ENCODE measurements at regions not wholly inside any gene's neighbourhood (a gene's known extent, or its start where the extent isn't known, plus 50 kb on each side); places are given as distances from the start of the nearest gene placed in this dataset.

DNA sequence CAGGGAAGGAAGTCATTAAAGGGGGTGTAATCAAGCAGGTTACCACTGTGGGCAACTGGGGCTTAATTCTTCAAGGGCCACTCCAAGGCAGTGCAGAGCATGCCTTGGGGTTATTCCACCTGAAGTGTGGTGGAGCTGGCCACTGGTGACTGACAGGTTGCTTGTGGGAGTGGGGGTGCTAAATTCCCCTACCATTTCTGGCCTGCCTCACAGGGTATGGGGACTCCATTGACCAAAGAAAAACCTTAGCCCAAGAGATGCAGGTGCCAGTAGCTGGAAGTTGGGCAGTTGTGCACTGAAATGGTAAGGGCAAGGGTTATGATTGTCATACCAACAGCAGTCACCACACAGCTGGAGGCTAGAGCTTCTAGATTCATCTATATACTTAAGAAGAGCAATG lies 93.4 kb downstream of the ZNF621 start:
- Mint-ChIP-seq H3K9me3 (no peaks in the 10 kb centered on the region), H3K27ac (no peak overlapping the region), H3K36me3 (no peaks in the 10 kb centered on the region), H3K4me3 (no peak overlapping the region), H3K27me3 (peaks cover 32% of the 10 kb centered on the region), H3K4me1 (ENCODE audit: unreplicated experiment) (peaks cover 15% of the 10 kb centered on the region)
- TF ChIP-seq, protein P1, sequence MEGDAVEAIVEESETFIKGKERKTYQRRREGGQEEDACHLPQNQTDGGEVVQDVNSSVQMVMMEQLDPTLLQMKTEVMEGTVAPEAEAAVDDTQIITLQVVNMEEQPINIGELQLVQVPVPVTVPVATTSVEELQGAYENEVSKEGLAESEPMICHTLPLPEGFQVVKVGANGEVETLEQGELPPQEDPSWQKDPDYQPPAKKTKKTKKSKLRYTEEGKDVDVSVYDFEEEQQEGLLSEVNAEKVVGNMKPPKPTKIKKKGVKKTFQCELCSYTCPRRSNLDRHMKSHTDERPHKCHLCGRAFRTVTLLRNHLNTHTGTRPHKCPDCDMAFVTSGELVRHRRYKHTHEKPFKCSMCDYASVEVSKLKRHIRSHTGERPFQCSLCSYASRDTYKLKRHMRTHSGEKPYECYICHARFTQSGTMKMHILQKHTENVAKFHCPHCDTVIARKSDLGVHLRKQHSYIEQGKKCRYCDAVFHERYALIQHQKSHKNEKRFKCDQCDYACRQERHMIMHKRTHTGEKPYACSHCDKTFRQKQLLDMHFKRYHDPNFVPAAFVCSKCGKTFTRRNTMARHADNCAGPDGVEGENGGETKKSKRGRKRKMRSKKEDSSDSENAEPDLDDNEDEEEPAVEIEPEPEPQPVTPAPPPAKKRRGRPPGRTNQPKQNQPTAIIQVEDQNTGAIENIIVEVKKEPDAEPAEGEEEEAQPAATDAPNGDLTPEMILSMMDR (conservative IDR thresholded peaks at IDR 0.05), result no peak
- no peak for DNase-seq (ENCODE audit: extremely low spot score, unreplicated experiment)

DNA sequence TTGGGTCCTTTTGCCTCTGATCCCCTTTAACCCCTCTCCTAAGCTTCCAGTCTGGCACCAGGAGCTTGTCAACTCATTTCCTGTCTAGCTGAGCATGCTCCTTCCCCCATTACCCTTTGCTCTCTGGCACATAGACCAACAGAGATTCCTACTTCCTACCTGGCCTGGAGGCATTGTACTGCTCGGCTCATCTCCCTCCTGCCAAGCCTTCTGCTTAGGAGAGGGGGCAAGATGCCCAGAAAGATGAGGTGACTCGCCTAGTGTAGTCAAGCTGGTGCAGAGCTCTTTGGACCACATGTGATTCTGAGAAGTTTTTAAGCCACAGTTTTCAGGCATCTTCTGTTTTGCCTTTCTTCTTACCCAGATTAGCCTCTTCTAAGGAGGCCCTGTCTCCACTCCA lies 95.4 kb downstream of the ZNF621 start:
- H3K4me1 Mint-ChIP-seq (ENCODE audit: unreplicated experiment), result peaks cover 13% of the 10 kb centered on the region
- H3K27ac Mint-ChIP-seq, result no peak overlapping the region
- TF ChIP-seq, protein P1 (conservative IDR thresholded peaks at IDR 0.05), result no peak
- H3K9me3 Mint-ChIP-seq, result no peaks in the 10 kb centered on the region
- H3K4me3 Mint-ChIP-seq, result no peak overlapping the region
- no peaks in the 10 kb centered on the region for H3K36me3 Mint-ChIP-seq
- H3K27me3 Mint-ChIP-seq, result peaks cover 26% of the 10 kb centered on the region
- DNase-seq (ENCODE audit: extremely low spot score, unreplicated experiment), result no peak

DNA sequence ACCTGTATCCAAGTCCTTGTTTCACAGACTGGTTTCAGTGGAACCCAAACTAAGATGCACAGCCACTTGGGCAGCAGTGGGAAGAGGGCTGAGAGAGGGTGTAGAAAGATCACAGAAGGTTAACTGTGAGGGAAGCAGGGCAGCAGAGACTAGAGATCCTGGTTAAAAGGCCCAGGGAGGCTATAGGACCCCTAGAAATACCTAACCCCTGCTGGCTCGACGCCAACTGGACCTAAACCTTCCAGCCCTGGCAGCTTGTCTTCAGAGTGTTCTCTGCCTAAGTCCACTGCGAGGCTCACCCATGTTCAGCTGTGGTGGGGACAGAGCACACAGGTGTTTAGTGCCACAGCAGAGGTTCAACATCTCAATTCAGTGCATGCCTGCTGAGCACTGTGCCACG lies 96.5 kb downstream of the ZNF621 start:
- H3K4me3 Mint-ChIP-seq, result no peak overlapping the region
- H3K4me1 Mint-ChIP-seq (ENCODE audit: unreplicated experiment), result peaks cover 2% of the 10 kb centered on the region
- H3K27me3 Mint-ChIP-seq, result peaks cover 17% of the 10 kb centered on the region
- H3K27ac Mint-ChIP-seq, result no peak overlapping the region
- no peak for DNase-seq (ENCODE audit: extremely low spot score, unreplicated experiment)
- TF ChIP-seq, protein P1 (conservative IDR thresholded peaks at IDR 0.05), result no peak
- no peaks in the 10 kb centered on the region for H3K9me3 Mint-ChIP-seq
- no peaks in the 10 kb centered on the region for H3K36me3 Mint-ChIP-seq

DNA sequence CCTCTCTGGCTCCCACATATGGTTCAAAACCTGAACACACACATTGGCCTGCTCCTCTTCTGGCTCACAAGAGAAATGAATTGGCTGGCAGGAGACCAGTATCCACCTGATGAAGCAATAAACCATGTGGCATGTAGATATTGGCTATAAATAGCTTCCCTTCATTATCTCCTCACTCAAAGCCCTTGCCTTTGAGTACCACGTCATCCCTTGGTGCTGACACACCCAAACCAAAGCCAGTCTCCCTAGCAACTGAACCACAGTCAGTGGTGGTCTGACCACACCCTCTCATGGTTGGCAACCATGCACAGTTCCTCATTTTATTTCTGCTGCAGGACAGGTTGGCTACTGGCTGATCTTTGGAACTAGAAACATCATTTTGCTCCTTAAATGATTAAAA lies 98.8 kb downstream of the ZNF621 start:
- TF ChIP-seq, protein P1 (conservative IDR thresholded peaks at IDR 0.05), result no peak
- H3K27ac Mint-ChIP-seq, result no peak overlapping the region
- H3K4me1 Mint-ChIP-seq (ENCODE audit: unreplicated experiment), result no peaks in the 10 kb centered on the region
- peaks cover 5% of the 10 kb centered on the region for H3K27me3 Mint-ChIP-seq
- H3K9me3 Mint-ChIP-seq, result peaks cover 5% of the 10 kb centered on the region
- DNase-seq (ENCODE audit: extremely low spot score, unreplicated experiment), result no peak
- H3K4me3 Mint-ChIP-seq, result no peak overlapping the region
- H3K36me3 Mint-ChIP-seq, result no peaks in the 10 kb centered on the region

DNA sequence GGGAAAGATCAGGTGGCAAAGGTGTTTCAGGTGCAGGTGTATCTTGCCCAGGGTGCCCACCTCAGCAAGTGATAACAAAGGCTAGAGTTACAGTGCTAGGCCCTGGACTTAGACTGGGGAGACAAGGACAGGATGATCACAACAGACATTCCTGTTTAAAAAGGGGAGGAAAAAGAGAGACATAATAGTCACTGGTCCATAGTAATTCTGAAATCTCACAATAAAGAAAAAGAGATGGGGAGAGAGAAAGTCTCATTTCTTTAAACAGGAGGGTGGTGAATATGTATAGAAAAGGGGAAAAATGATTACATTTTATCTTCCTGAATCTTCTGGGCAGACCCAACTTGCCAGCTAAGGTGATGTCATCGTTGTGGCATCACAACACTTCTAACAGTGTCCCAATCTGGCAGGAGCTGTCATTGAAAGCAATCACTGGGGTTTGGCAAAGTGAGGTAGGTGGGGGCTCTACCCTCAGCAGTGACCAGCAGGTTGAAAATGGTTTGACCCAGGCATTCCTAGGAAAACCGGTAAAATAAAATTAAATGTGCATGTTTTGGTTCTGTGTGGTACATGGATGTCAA lies 99.5 kb downstream of the ZNF621 start:
- Mint-ChIP-seq H3K27me3 (peaks cover 3% of the 10 kb centered on the region), H3K4me1 (ENCODE audit: unreplicated experiment) (no peaks in the 10 kb centered on the region), H3K9me3 (peaks cover 9% of the 10 kb centered on the region), H3K27ac (no peak overlapping the region), H3K4me3 (no peak overlapping the region), H3K36me3 (no peaks in the 10 kb centered on the region)
- TF ChIP-seq, protein P1 (conservative IDR thresholded peaks at IDR 0.05), result no peak
- DNase-seq (ENCODE audit: extremely low spot score, unreplicated experiment), result no peak

DNA sequence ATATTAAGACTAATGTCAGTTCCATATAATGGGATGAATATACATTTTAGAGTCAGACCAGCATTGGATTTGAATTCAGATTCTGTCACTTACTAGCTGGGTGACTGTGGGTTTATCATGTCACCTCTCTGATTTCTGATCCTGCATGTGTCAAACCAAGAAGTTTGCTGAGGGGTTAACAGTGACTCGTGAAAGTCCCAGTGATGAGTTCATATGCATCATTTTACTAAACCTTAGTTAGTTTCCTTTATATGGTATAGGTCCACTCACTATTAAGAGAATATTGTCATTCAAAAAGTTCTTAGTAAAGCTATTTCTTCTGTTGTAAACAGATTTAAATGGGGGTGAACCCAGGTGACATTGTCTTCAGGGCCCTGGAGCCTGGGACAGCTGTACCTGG lies 102.3 kb downstream of the ZNF621 start:
- H3K27me3 Mint-ChIP-seq, result peaks cover 3% of the 10 kb centered on the region
- TF ChIP-seq, protein P1 (conservative IDR thresholded peaks at IDR 0.05), result no peak
- DNase-seq (ENCODE audit: extremely low spot score, unreplicated experiment), result no peak
- peaks cover 20% of the 10 kb centered on the region for H3K9me3 Mint-ChIP-seq
- no peak overlapping the region for H3K4me3 Mint-ChIP-seq
- H3K4me1 Mint-ChIP-seq (ENCODE audit: unreplicated experiment), result peaks cover 4% of the 10 kb centered on the region
- H3K27ac Mint-ChIP-seq, result no peak overlapping the region
- H3K36me3 Mint-ChIP-seq, result peaks cover 5% of the 10 kb centered on the region

All from type B pancreatic cell (in vitro differentiated cells).